ENCODE measurements at regions not wholly inside any gene's neighbourhood (a gene's known extent, or its start where the extent isn't known, plus 50 kb on each side); places are given as distances from the start of the nearest gene placed in this dataset.

DNA sequence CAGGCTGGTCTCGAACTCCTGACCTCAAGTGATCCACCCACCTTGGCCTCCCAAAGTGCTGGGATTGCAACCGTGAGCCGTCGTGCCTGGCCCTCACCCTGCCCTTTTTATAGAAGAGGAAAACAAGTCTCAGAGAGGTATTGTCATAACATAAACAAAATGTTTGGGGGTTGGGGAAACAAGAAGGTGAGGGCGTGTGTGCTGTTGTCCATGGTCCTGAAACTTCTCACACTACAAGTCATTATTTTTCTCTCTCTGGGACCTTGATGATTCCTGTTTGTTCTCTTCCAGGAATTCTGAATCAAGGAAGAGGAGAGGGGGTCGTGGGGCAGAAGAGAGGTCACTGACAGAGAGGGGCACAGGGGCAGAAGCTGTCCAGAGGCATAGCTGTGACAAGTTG is 160.2 kb upstream of the LHX1 start:
- TF ChIP-seq JUNB (IDR thresholded peaks at IDR 0.05; ENCODE audit: unreplicated experiment), result no peak
- TF ChIP-seq, protein P1, sequence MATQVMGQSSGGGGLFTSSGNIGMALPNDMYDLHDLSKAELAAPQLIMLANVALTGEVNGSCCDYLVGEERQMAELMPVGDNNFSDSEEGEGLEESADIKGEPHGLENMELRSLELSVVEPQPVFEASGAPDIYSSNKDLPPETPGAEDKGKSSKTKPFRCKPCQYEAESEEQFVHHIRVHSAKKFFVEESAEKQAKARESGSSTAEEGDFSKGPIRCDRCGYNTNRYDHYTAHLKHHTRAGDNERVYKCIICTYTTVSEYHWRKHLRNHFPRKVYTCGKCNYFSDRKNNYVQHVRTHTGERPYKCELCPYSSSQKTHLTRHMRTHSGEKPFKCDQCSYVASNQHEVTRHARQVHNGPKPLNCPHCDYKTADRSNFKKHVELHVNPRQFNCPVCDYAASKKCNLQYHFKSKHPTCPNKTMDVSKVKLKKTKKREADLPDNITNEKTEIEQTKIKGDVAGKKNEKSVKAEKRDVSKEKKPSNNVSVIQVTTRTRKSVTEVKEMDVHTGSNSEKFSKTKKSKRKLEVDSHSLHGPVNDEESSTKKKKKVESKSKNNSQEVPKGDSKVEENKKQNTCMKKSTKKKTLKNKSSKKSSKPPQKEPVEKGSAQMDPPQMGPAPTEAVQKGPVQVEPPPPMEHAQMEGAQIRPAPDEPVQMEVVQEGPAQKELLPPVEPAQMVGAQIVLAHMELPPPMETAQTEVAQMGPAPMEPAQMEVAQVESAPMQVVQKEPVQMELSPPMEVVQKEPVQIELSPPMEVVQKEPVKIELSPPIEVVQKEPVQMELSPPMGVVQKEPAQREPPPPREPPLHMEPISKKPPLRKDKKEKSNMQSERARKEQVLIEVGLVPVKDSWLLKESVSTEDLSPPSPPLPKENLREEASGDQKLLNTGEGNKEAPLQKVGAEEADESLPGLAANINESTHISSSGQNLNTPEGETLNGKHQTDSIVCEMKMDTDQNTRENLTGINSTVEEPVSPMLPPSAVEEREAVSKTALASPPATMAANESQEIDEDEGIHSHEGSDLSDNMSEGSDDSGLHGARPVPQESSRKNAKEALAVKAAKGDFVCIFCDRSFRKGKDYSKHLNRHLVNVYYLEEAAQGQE (IDR thresholded peaks at IDR 0.05; ENCODE audit: unreplicated experiment), result peak; percentile 84
- peak; percentile 29; the same call in 2 of the 3 replicates for ATAC-seq
- Mint-ChIP-seq H3K27me3 (ENCODE audit: insufficient read depth, low read depth, poor library complexity) (peaks cover 16% of the 10 kb centered on the region), H3K9me3 (no peaks in the 10 kb centered on the region; the same call in 2 of the 3 replicates), H3K36me3 (ENCODE audit: low read depth) (no peaks in the 10 kb centered on the region), H3K27ac (no peak overlapping the region), H3K4me3 (no peak overlapping the region), H3K4me1 (peaks cover 43% of the 10 kb centered on the region)
- no peaks in the 10 kb centered on the region for H3K9me2 ChIP-seq (ENCODE audit: insufficient read depth)
- DNase-seq (ENCODE audit: low spot score), result peak; percentile 78
- H3F3A ChIP-seq (replicated peaks; ENCODE audit: low read depth), result no peaks in the 10 kb centered on the region
- no peak overlapping the region for H3K27ac ChIP-seq (ENCODE audit: low read depth)
- peaks cover 5% of the 10 kb centered on the region; the same call in 1 of the 2 replicates for H3K27me3 ChIP-seq (ENCODE audit: insufficient read depth)
- no peak overlapping the region for H3K4me3 ChIP-seq
- H3K36me3 ChIP-seq (ENCODE audit: insufficient read depth), result no peaks in the 10 kb centered on the region
- H2AFZ ChIP-seq, result no peak overlapping the region
- H3K4me1 ChIP-seq (ENCODE audit: insufficient read depth), result peaks cover 35% of the 10 kb centered on the region
- H3K4me2 ChIP-seq, result no peak overlapping the region
- no peaks in the 10 kb centered on the region for H3K79me2 ChIP-seq (replicated peaks; ENCODE audit: insufficient read depth)
- no peaks in the 10 kb centered on the region for H4K20me1 ChIP-seq (replicated peaks; ENCODE audit: insufficient read depth)

- H3K27me3 Mint-ChIP-seq (ENCODE audit: insufficient read depth, low read depth, poor library complexity), result peaks cover 12% of the 10 kb centered on the region
Measured at GRCh38 chr17:36778448-36778847, 158.8 kb upstream of the LHX1 start.

More at GRCh38 chr17:36778448-36778847, 158.8 kb upstream of the LHX1 start:
- ATAC-seq (peak; percentile 36; the same call in 2 of the 3 replicates), DNase-seq (ENCODE audit: low spot score) (no peak)
- Histone ChIP-seq H3K36me3 (ENCODE audit: insufficient read depth) (no peaks in the 10 kb centered on the region), H2AFZ (no peak overlapping the region), H3K4me1 (ENCODE audit: insufficient read depth) (peaks cover 26% of the 10 kb centered on the region), H3K79me2 (replicated peaks; ENCODE audit: insufficient read depth) (no peaks in the 10 kb centered on the region), H4K20me1 (replicated peaks; ENCODE audit: insufficient read depth) (no peaks in the 10 kb centered on the region), H3K27ac (ENCODE audit: low read depth) (no peak overlapping the region), H3K27me3 (ENCODE audit: insufficient read depth) (peaks cover 5% of the 10 kb centered on the region; the same call in 1 of the 2 replicates), H3K4me2 (no peak overlapping the region), H3F3A (replicated peaks; ENCODE audit: low read depth) (no peaks in the 10 kb centered on the region), H3K4me3 (no peak overlapping the region), H3K9me2 (ENCODE audit: insufficient read depth) (no peaks in the 10 kb centered on the region)
- TF ChIP-seq CTCF (conservative IDR thresholded peaks at IDR 0.05; ENCODE audit: low read depth in 2 of 2) (no peak), ZNF331 (CRISPR knock-in tag; IDR thresholded peaks at IDR 0.05; ENCODE audit: low read depth) (no peak), EZH2 (IDR thresholded peaks at IDR 0.05; ENCODE audit: low read depth, unreplicated experiment) (no peak), ZNF114 (CRISPR knock-in tag; IDR thresholded peaks at IDR 0.05) (no peak), POLR2AphosphoS5 (IDR thresholded peaks at IDR 0.05; ENCODE audit: low read depth) (no peak), NANOG (IDR thresholded peaks at IDR 0.05; ENCODE audit: borderline replicate concordance) (no peak)
- TF ChIP-seq, protein P2, sequence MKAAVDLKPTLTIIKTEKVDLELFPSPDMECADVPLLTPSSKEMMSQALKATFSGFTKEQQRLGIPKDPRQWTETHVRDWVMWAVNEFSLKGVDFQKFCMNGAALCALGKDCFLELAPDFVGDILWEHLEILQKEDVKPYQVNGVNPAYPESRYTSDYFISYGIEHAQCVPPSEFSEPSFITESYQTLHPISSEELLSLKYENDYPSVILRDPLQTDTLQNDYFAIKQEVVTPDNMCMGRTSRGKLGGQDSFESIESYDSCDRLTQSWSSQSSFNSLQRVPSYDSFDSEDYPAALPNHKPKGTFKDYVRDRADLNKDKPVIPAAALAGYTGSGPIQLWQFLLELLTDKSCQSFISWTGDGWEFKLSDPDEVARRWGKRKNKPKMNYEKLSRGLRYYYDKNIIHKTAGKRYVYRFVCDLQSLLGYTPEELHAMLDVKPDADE (IDR thresholded peaks at IDR 0.05), result no peak
- TF ChIP-seq, protein P3, sequence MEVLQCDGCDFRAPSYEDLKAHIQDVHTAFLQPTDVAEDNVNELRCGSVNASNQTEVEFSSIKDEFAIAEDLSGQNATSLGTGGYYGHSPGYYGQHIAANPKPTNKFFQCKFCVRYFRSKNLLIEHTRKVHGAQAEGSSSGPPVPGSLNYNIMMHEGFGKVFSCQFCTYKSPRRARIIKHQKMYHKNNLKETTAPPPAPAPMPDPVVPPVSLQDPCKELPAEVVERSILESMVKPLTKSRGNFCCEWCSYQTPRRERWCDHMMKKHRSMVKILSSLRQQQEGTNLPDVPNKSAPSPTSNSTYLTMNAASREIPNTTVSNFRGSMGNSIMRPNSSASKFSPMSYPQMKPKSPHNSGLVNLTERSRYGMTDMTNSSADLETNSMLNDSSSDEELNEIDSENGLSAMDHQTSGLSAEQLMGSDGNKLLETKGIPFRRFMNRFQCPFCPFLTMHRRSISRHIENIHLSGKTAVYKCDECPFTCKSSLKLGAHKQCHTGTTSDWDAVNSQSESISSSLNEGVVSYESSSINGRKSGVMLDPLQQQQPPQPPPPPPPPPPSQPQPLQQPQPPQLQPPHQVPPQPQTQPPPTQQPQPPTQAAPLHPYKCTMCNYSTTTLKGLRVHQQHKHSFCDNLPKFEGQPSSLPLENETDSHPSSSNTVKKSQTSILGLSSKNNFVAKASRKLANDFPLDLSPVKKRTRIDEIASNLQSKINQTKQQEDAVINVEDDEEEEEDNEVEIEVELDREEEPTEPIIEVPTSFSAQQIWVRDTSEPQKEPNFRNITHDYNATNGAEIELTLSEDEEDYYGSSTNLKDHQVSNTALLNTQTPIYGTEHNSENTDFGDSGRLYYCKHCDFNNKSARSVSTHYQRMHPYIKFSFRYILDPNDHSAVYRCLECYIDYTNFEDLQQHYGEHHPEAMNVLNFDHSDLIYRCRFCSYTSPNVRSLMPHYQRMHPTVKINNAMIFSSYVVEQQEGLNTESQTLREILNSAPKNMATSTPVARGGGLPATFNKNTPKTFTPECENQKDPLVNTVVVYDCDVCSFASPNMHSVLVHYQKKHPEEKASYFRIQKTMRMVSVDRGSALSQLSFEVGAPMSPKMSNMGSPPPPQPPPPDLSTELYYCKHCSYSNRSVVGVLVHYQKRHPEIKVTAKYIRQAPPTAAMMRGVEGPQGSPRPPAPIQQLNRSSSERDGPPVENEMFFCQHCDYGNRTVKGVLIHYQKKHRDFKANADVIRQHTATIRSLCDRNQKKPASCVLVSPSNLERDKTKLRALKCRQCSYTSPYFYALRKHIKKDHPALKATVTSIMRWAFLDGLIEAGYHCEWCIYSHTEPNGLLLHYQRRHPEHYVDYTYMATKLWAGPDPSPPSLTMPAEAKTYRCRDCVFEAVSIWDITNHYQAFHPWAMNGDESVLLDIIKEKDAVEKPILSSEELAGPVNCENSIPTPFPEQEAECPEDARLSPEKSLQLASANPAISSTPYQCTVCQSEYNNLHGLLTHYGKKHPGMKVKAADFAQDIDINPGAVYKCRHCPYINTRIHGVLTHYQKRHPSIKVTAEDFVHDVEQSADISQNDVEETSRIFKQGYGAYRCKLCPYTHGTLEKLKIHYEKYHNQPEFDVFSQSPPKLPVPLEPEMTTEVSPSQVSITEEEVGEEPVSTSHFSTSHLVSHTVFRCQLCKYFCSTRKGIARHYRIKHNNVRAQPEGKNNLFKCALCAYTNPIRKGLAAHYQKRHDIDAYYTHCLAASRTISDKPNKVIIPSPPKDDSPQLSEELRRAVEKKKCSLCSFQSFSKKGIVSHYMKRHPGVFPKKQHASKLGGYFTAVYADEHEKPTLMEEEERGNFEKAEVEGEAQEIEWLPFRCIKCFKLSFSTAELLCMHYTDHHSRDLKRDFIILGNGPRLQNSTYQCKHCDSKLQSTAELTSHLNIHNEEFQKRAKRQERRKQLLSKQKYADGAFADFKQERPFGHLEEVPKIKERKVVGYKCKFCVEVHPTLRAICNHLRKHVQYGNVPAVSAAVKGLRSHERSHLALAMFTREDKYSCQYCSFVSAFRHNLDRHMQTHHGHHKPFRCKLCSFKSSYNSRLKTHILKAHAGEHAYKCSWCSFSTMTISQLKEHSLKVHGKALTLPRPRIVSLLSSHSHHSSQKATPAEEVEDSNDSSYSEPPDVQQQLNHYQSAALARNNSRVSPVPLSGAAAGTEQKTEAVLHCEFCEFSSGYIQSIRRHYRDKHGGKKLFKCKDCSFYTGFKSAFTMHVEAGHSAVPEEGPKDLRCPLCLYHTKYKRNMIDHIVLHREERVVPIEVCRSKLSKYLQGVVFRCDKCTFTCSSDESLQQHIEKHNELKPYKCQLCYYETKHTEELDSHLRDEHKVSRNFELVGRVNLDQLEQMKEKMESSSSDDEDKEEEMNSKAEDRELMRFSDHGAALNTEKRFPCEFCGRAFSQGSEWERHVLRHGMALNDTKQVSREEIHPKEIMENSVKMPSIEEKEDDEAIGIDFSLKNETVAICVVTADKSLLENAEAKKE (CRISPR knock-in tag; IDR thresholded peaks at IDR 0.05), result no peak
- H3K27ac Mint-ChIP-seq, result no peak overlapping the region
- H3K36me3 Mint-ChIP-seq (ENCODE audit: low read depth), result no peaks in the 10 kb centered on the region
- peaks cover 30% of the 10 kb centered on the region for H3K4me1 Mint-ChIP-seq
- no peaks in the 10 kb centered on the region for H3K9me3 Mint-ChIP-seq
- H3K4me3 Mint-ChIP-seq, result no peak overlapping the region

Measured in GM23338 (cell line).